Endothelial cell of umbilical vein (primary cell): ENCODE measurements at regions not wholly inside any gene's neighbourhood (a gene's known extent, or its start where the extent isn't known, plus 50 kb on each side); places are given as distances from the start of the nearest gene placed in this dataset.

ENCODE experiments used
- BruUV-seq: library from RNA; stranded (reverse); fragments of 400-500 nt; replicated peaks from 2 replicates; lab custom pipeline; 2021; lab: Mats Ljungman, UMichigan
- CTCF ChIA-PET: fragments of 300-600, 350-600 bp; sonication (Branson Sonifier 250); formaldehyde crosslinking; loops from one replicate; lab custom pipeline; 2021; ENCODE audit warnings: antibody characterized with exemption, inconsistent platforms; lab: Charles Lee
- POLR2A ChIA-PET: fragments of 300-600, 350-600 bp; sonication (Branson Sonifier 250); formaldehyde crosslinking; loops from one replicate; lab custom pipeline; 2021; ENCODE audit warnings: antibody characterized with exemption, inconsistent platforms; lab: Charles Lee
- DNase-seq: peaks from one replicate; pipeline ENCODE4 v3.0.0-alpha.2; 2011; ENCODE audit warnings: low read depth, low spot score
- FAIRE-seq: peaks from 2 replicates; lab custom pipeline; 2011; peaks lifted over from hg19 to GRCh38; lab: Jason Lieb, UNC
- H2AFZ ChIP-seq: 2 replicates; pipeline ENCODE4 v1.6.0; 2012; ENCODE audit warnings: low read depth, low read length, control low read depth, inconsistent platforms
- H3K27ac ChIP-seq: 2 replicates; pipeline ENCODE4 v1.5.1; 2011; ENCODE audit warnings: low read depth, mild to moderate bottlenecking, control low read depth, low read length, moderate library complexity; ENCODE audit not compliant: insufficient read depth
- H3K27me3 ChIP-seq, 2 experiments: 2 replicates each; pipeline versions ENCODE4 v1.6.0 to v1.6.1; 2011; ENCODE audit warnings: low read length in 2 of 2, mixed read lengths in 1 of 2; ENCODE audit not compliant: control insufficient read depth in 2 of 2, insufficient read depth in 2 of 2
- H3K36me3 ChIP-seq, 2 experiments: 2 replicates in 1 of 2; 3 replicates in 1 of 2; pipeline ENCODE4 v1.5.1; 2011; ENCODE audit warnings: low read length in 2 of 2, mild to moderate bottlenecking in 1 of 2, moderate library complexity in 1 of 2; ENCODE audit not compliant: control insufficient read depth in 2 of 2, insufficient read depth in 2 of 2; ENCODE audit errors: extremely low read depth in 1 of 2
- H3K4me1 ChIP-seq: 3 replicates; pipeline ENCODE4 v1.5.1; 2011; ENCODE audit warnings: mild to moderate bottlenecking, low read length; ENCODE audit not compliant: control insufficient read depth, insufficient read depth; ENCODE audit errors: extremely low read depth
- H3K4me2 ChIP-seq: 2 replicates; pipeline ENCODE4 v1.6.1; 2011; ENCODE audit warnings: low read length, control low read depth, mixed read lengths; ENCODE audit not compliant: insufficient read depth
- H3K4me3 ChIP-seq, 3 experiments: fragments of 200-600 bp in 1 of 3; sonication (generic), shearing (Covaris generic) in 1 of 3; replicated peaks in 1 of 3; 2 replicates each; pipeline ENCODE4 v1.5.1; 2011 to 2016; ENCODE audit warnings: control low read depth in 3 of 3, low read length in 3 of 3, mild to moderate bottlenecking in 2 of 3, inconsistent platforms in 1 of 3, low read depth in 1 of 3, moderate library complexity in 1 of 3; ENCODE audit not compliant: insufficient read depth in 1 of 3
- H3K79me2 ChIP-seq: 2 replicates; pipeline ENCODE4 v1.6.0; 2012; ENCODE audit warnings: low read length, inconsistent platforms; ENCODE audit not compliant: control insufficient read depth, insufficient read depth
- H3K9ac ChIP-seq: replicated peaks from 2 replicates; pipeline ENCODE3; 2011; ENCODE audit warnings: low read length, control low read depth; ENCODE audit not compliant: insufficient read depth; ENCODE audit errors: extremely low read depth
- H3K9me1 ChIP-seq: replicated peaks from 3 replicates; pipeline ENCODE4 v1.6.0; 2011; ENCODE audit warnings: mild to moderate bottlenecking, low read length; ENCODE audit not compliant: control insufficient read depth, insufficient read depth; ENCODE audit errors: extremely low read depth
- H3K9me3 ChIP-seq: replicated peaks from 2 replicates; pipeline ENCODE4 v1.5.1; 2012; ENCODE audit warnings: low read length, inconsistent platforms; ENCODE audit not compliant: control insufficient read depth, insufficient read depth
- H4K20me1 ChIP-seq: replicated peaks from 2 replicates; pipeline ENCODE3; 2011; ENCODE audit warnings: mild to moderate bottlenecking, low read length; ENCODE audit not compliant: control insufficient read depth, insufficient read depth; ENCODE audit errors: extremely low read depth
- CTCF ChIP-seq, 2 donors: IDR thresholded peaks; 1 replicate in 1 of 2; 2 replicates in 1 of 2; pipeline ENCODE4 v1.5.1; 2011; ENCODE audit warnings: low read length in 2 of 2, mild to moderate bottlenecking in 2 of 2, moderate library complexity in 2 of 2, control low read depth in 1 of 2, inconsistent platforms in 1 of 2, low read depth in 1 of 2; ENCODE audit not compliant: insufficient read depth in 1 of 2; ENCODE audit errors: extremely low read depth in 1 of 2
- EZH2 ChIP-seq: IDR thresholded peaks from 2 replicates; pipeline ENCODE4 v1.6.1; 2012; ENCODE audit warnings: borderline replicate concordance, low read depth, mild to moderate bottlenecking, moderate library complexity, low read length, inconsistent platforms; ENCODE audit not compliant: severe bottlenecking
- FOS ChIP-seq: IDR thresholded peaks from 2 replicates; pipeline ENCODE4 v1.6.1; 2011; ENCODE audit warnings: mild to moderate bottlenecking, low read length, moderate library complexity, borderline replicate concordance; ENCODE audit not compliant: insufficient read depth
- GATA2 ChIP-seq: IDR thresholded peaks from 2 replicates; pipeline ENCODE4 v1.7.0; 2011; ENCODE audit warnings: low read depth, mild to moderate bottlenecking, moderate library complexity, mixed read lengths, low read length; ENCODE audit not compliant: insufficient read length, insufficient read depth
- JUN ChIP-seq: IDR thresholded peaks from 2 replicates; pipeline ENCODE4 v1.6.1; 2011; ENCODE audit warnings: borderline replicate concordance, low read depth; ENCODE audit not compliant: insufficient read length, insufficient read depth
- MAX ChIP-seq: IDR thresholded peaks from 2 replicates; pipeline ENCODE4 v1.6.1; 2011; ENCODE audit not compliant: insufficient read depth, insufficient read length
- MYC ChIP-seq: IDR thresholded peaks from one replicate; pipeline ENCODE4 v1.6.1; 2011; ENCODE audit warnings: mild to moderate bottlenecking, low read depth, low read length
- POLR2A ChIP-seq: IDR thresholded peaks from 2 replicates; pipeline ENCODE4 v1.6.1; 2012; ENCODE audit warnings: low read depth, mild to moderate bottlenecking, control low read depth, low read length
- POLR2AphosphoS5 ChIP-seq: IDR thresholded peaks from 2 replicates; pipeline ENCODE4 v1.6.1; 2012; ENCODE audit warnings: low read depth, mild to moderate bottlenecking, control low read depth, low read length, moderate library complexity; ENCODE audit not compliant: insufficient read depth
- dilution Hi-C: fragments of 300-500 bp; cut with MboI; formaldehyde crosslinking; loops from one replicate; pipeline ENCODE4 v1.15.0; 2019; ENCODE audit warnings: low sequenced_read_pairs; ENCODE audit not compliant: extremely low pct_ligation_motif_present
- intact Hi-C: fragments of 100-400 bp; cut with micrococcal nuclease; formaldehyde crosslinking; loops from one replicate; pipeline ENCODE4 v1.10.0; 2022

GRCh38 chr11:12319988-12320387 is 57.4 kb upstream of the PARVA start:
- Histone ChIP-seq H4K20me1 (no peaks in the 10 kb centered on the region), H3K9ac (no peak overlapping the region), H3K27ac (no peak overlapping the region), H3K79me2 (no peaks in the 10 kb centered on the region), H3K9me3 (no peaks in the 10 kb centered on the region), H3K9me1 (no peaks in the 10 kb centered on the region), H3K27me3 (no peaks in the 10 kb centered on the region), H2AFZ (no peak overlapping the region), H3K4me1 (no peaks in the 10 kb centered on the region), H3K4me2 (no peak overlapping the region), H3K4me3 (no peak overlapping the region), H3K36me3 (no peaks in the 10 kb centered on the region)
- FAIRE-seq (no peak), DNase-seq (no peak)
- intact Hi-C loops: no loop called here
- TF ChIP-seq EZH2 (no peak), POLR2A (no peak), JUN (no peak)
- CTCF ChIA-PET: interaction anchor here (0.7 to 4.0 kb wide), 6 partner anchors 9 to 644 kb away, joined by 3 to 32 read pairs (median 4); no protein-coding TSS in a partner anchor
- POLR2A ChIA-PET: no interaction called here
- dilution Hi-C loops: no loop called here
- BruUV-seq: no TSS peak

GRCh38 chr11:12321217-12321937 is 56.0 kb upstream of the PARVA start:
- DNase-seq (no peak), FAIRE-seq (no peak)
- no peaks in the 10 kb centered on the region for H3K9me1 ChIP-seq
- no peaks in the 10 kb centered on the region for H3K27me3 ChIP-seq
- no peak for TF ChIP-seq EZH2
- no peak for TF ChIP-seq POLR2A
- no peak for TF ChIP-seq POLR2AphosphoS5
- no peak for TF ChIP-seq GATA2
- TF ChIP-seq CTCF (IDR thresholded peaks at IDR 0.05; ENCODE audit: extremely low read depth in 1 of 2, insufficient read depth in 1 of 2, low read depth in 1 of 2, low read length in 2 of 2): no peak
- TF ChIP-seq MAX: no peak
- TF ChIP-seq JUN: no peak
- TF ChIP-seq FOS: no peak
- no peak for TF ChIP-seq MYC
- no peaks in the 10 kb centered on the region for H4K20me1 ChIP-seq
- H3K4me2 ChIP-seq: no peak overlapping the region
- no peak overlapping the region for H3K27ac ChIP-seq
- no peaks in the 10 kb centered on the region for H3K4me1 ChIP-seq
- intact Hi-C loops (no loop called here), dilution Hi-C loops (no loop called here)
- H3K4me3 ChIP-seq: no peak overlapping the region
- ChIA-PET CTCF (interaction anchor here (0.7 to 4.0 kb wide), 4 partner anchors 9 to 643 kb away, joined by 3 to 32 read pairs (median 4); partner anchors contain the start of gene PARVA), POLR2A (no interaction called here)
- H3K9me3 ChIP-seq: no peaks in the 10 kb centered on the region
- no TSS peak for BruUV-seq
- H3K36me3 ChIP-seq: no peaks in the 10 kb centered on the region
- H3K79me2 ChIP-seq: no peaks in the 10 kb centered on the region
- H2AFZ ChIP-seq: no peak overlapping the region
- no peak overlapping the region for H3K9ac ChIP-seq
